NCI-H446 treated with DMSO at 0.1 percent for 48 hours (cell line): ENCODE measurements at regions not wholly inside any gene's neighbourhood (a gene's known extent, or its start where the extent isn't known, plus 50 kb on each side); places are given as distances from the start of the nearest gene placed in this dataset.
A peak's percentile ranks its signal among the peaks of the same experiment; 100 is the strongest.

ENCODE experiments used
- DNase-seq: peaks from one replicate; lab custom pipeline; 2025; lab: John Stamatoyannopoulos, UW

GRCh38 chr10:116792817-116793216 is 50.5 kb upstream of the HSPA12A start:
- DNase-seq = no peak

GRCh38 chr10:116796469-116796868 is 52.8 kb upstream of the ENO4 start:
- no peak for DNase-seq

GRCh38 chr10:116796910-116797513 is 52.3 kb upstream of the ENO4 start:
- peak; percentile 25 for DNase-seq

GRCh38 chr10:116798859-116799258 is 50.4 kb upstream of the ENO4 start:
- DNase-seq = no peak
